Colonic mucosa (tissue), 4 donors: ENCODE measurements at regions not wholly inside any gene's neighbourhood (a gene's known extent, or its start where the extent isn't known, plus 50 kb on each side); places are given as distances from the start of the nearest gene placed in this dataset.

ENCODE experiments used
- DNase-seq: peaks from one replicate; pipeline ENCODE4 v3.0.0-alpha.2; 2020
- H3K27ac ChIP-seq: fragments of 200-600 bp; one replicate; pipeline ENCODE4 v1.8.0; 2021
- H3K27me3 ChIP-seq: fragments of 200-600 bp; one replicate; pipeline ENCODE4 v1.8.0; 2021
- H3K36me3 ChIP-seq: fragments of 200-600 bp; one replicate; pipeline ENCODE4 v1.8.0; 2021
- H3K4me1 ChIP-seq: fragments of 200-600 bp; one replicate; pipeline ENCODE4 v1.8.0; 2021; ENCODE audit warnings: mild to moderate bottlenecking
- H3K4me3 ChIP-seq: fragments of 200-600 bp; one replicate; pipeline ENCODE4 v1.8.0; 2021
- H3K9ac ChIP-seq, 2 donors: one replicate each; pipeline ENCODE4 v1.7.0; 2013; ENCODE audit warnings: control low read depth in 2 of 2, low read depth in 2 of 2, low read length in 2 of 2
- H3K9me3 ChIP-seq: fragments of 200-600 bp; one replicate; pipeline ENCODE4 v1.8.0; 2021
- CTCF ChIP-seq: fragments of 200-600 bp; IDR thresholded peaks from one replicate; pipeline ENCODE4 v1.8.0; 2022; ENCODE audit warnings: antibody characterized with exemption, mild to moderate bottlenecking
- intact Hi-C: fragments of 100-400 bp; cut with DNase I; formaldehyde crosslinking; loops from one replicate; pipeline ENCODE4 v1.14.1; 2022
- donor health status: healthy.
- donor health status: DM: no; HTN: no; CAD: no.
- donor health status: DM: no; HTN: no; CAD: no.

GRCh38 chr7:121621937-121622336, 225.8 kb upstream of the FAM3C start:
- Histone ChIP-seq H3K27ac (no peak overlapping the region), H3K4me1 (no peaks in the 10 kb centered on the region), H3K9me3 (no peaks in the 10 kb centered on the region), H3K4me3 (no peak overlapping the region), H3K27me3 (no peaks in the 10 kb centered on the region), H3K36me3 (no peaks in the 10 kb centered on the region), H3K9ac (no peak overlapping the region)
- intact Hi-C loops: no loop called here
- no peak for TF ChIP-seq CTCF
- DNase-seq: no peak

DNA sequence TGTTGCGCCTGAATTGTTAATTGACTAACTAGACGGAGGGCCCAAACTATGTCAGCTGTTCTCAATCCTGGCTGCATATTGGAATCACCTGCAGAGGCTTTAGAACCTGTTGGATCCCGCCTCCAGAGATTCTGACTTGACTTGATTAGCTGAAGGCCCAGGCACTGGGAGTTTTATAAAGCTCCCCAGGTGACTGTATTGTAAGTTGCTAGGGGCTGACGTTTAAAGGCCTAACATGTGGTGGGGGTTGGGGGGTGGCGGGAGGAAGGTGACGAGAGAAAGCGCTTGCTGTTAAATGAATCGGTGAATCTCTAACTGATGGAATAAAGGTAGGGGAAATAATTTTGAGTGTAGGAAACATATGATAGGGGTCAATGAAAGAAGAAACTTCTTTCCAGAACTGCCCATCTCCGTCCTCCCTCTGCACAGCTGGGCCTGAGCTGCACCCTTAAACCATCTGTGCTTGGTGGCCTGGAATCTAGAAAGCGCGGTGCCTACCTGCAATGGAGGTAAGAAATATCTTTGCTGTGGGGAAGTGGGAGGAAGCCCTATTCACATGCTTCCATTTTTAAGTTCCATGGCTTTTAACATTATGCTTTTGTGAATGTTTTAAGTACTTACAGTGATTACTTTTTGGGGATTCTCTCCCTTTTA, 225.0 kb upstream of the FAM3C start:
- no peak overlapping the region for H3K9ac ChIP-seq
- H3K4me3 ChIP-seq: no peak overlapping the region
- no peaks in the 10 kb centered on the region for H3K4me1 ChIP-seq
- intact Hi-C loops: no loop called here
- no peaks in the 10 kb centered on the region for H3K36me3 ChIP-seq
- no peaks in the 10 kb centered on the region for H3K27me3 ChIP-seq
- no peaks in the 10 kb centered on the region for H3K9me3 ChIP-seq
- H3K27ac ChIP-seq: no peak overlapping the region
- TF ChIP-seq CTCF: no peak
- no peak for DNase-seq

GRCh38 chr7:121620206-121620605, 224.1 kb upstream of the FAM3C start:
- Histone ChIP-seq H3K9me3 (no peaks in the 10 kb centered on the region), H3K4me1 (no peaks in the 10 kb centered on the region), H3K4me3 (no peak overlapping the region), H3K9ac (no peak overlapping the region), H3K27me3 (no peaks in the 10 kb centered on the region), H3K27ac (no peak overlapping the region), H3K36me3 (no peaks in the 10 kb centered on the region)
- DNase-seq: no peak
- no peak for TF ChIP-seq CTCF
- intact Hi-C loops: no loop called here

DNA sequence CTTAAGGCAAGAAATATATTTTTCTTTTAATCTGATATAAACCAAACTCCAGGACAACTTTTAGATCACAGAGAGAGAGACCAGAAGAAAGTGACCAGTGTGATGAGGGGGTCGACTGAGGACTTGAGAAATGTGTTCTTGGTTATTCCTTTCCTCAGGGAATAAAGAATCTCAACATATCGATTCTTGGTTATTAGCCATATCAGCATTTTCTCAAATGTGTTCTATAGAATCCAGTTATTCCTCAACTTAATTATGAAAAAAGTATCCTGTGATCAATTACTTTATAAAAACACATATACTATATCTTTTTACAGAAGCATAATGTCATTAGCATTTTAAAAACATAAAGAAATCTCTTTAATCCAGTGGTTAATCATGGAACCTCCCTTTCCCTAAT, 222.1 kb upstream of the FAM3C start:
- Histone ChIP-seq H3K9ac (no peak overlapping the region), H3K36me3 (no peaks in the 10 kb centered on the region), H3K4me1 (no peaks in the 10 kb centered on the region), H3K9me3 (no peaks in the 10 kb centered on the region), H3K27me3 (no peaks in the 10 kb centered on the region), H3K4me3 (no peak overlapping the region), H3K27ac (no peak overlapping the region)
- no peak for TF ChIP-seq CTCF
- DNase-seq: no peak
- intact Hi-C loops: no loop called here

- H3K27me3 ChIP-seq: no peaks in the 10 kb centered on the region
These were observed 214.1 kb upstream of the FAM3C start for GRCh38 chr7:121610243-121610642.

More at GRCh38 chr7:121610243-121610642, 214.1 kb upstream of the FAM3C start:
- Histone ChIP-seq H3K27ac (no peak overlapping the region), H3K36me3 (no peaks in the 10 kb centered on the region), H3K9me3 (no peaks in the 10 kb centered on the region), H3K9ac (no peak overlapping the region), H3K4me3 (no peak overlapping the region), H3K4me1 (no peaks in the 10 kb centered on the region)
- no peak for DNase-seq
- TF ChIP-seq CTCF: no peak
- intact Hi-C loops: no loop called here
